Stimulated activated naive CD8-positive, alpha-beta T cell treated with anti-CD3 and anti-CD28 coated beads, Interleukin-15, Interleukin-2, amounts not matched to agents 100 ng/mL and 50 ng/mL, for 24 hours (primary cell): ENCODE measurements at regions not wholly inside any gene's neighbourhood (a gene's known extent, or its start where the extent isn't known, plus 50 kb on each side); places are given as distances from the start of the nearest gene placed in this dataset.
"Not testable (repeated sequence)": the region's sequence is repeated elsewhere in the genome, so short reads cannot be mapped to it uniquely, and the experiment has no call there.

Experiments
- H3K27ac Mint-ChIP-seq: one replicate; pipeline ENCODE4 v1.8.0; 2021; ENCODE audit warnings: mild to moderate bottlenecking, mixed read lengths
- H3K27me3 Mint-ChIP-seq: one replicate; pipeline ENCODE4 v1.8.0; 2021; ENCODE audit warnings: mixed read lengths
- H3K36me3 Mint-ChIP-seq: one replicate; pipeline ENCODE4 v1.8.0; 2021; ENCODE audit warnings: low read depth, mixed read lengths
- H3K4me1 Mint-ChIP-seq: one replicate; pipeline ENCODE4 v1.8.0; 2021; ENCODE audit warnings: low read depth, mixed read lengths
- H3K4me3 Mint-ChIP-seq: one replicate; pipeline ENCODE4 v1.8.0; 2021; ENCODE audit warnings: mild to moderate bottlenecking, mixed read lengths
- H3K9me3 Mint-ChIP-seq: one replicate; pipeline ENCODE4 v1.8.0; 2021; ENCODE audit warnings: mixed read lengths

DNA sequence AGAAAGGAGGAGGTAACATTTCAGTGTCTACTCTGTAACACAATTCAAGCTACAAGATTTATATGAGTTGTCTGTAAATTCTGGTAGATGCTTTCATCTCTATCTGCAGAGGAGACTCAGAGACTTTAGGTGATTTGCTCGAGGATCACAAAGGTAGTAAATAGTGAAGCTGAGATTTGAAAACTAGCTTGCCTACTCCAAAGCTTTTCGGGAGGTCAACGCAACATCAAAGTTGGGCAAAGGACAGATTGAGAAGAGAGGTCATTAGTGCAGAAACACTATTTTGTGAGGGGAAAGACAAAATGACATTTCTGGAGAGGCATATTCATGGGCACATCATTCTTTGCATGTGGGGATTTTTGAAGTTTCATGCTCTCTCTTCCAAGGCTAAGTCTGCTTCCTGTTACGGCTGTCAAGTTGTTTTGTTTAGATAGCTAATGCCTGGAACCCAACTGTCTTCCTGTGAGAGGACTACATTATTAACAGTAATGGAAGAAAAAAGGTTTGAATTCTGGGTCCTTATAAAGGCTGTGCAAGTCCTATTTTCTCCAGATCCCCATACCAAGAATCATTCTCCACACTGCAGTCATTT lies 413.5 kb upstream of the ZNF462 start:
- Mint-ChIP-seq H3K27me3 (no peaks in the 10 kb centered on the region), H3K27ac (no peak overlapping the region), H3K4me3 (no peak overlapping the region), H3K36me3 (no peaks in the 10 kb centered on the region), H3K4me1 (no peaks in the 10 kb centered on the region), H3K9me3 (peaks cover 6% of the 10 kb centered on the region)

DNA sequence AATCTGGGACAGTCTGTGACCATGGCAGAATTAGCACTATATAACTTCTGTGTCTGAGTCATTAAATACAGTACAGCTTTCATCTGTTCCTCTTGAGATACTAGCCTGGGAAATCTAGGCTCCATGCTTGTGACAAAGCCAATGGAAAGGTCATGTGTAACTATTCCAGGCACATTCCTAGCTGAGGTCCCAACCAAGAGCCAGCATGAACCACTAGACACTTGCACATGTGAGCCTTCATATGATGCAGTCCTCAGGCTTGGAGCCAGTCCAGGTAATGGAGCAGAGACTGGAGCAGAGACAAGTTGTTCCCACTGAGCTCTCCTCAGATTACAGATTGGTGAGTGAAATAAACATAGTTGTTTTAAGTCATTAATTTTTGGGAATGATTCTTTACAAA lies 412.4 kb upstream of the ZNF462 start:
- no peak overlapping the region for H3K27ac Mint-ChIP-seq
- no peaks in the 10 kb centered on the region for H3K4me1 Mint-ChIP-seq
- H3K27me3 Mint-ChIP-seq: no peaks in the 10 kb centered on the region
- no peak overlapping the region for H3K4me3 Mint-ChIP-seq
- no peaks in the 10 kb centered on the region for H3K36me3 Mint-ChIP-seq
- peaks cover 6% of the 10 kb centered on the region for H3K9me3 Mint-ChIP-seq

DNA sequence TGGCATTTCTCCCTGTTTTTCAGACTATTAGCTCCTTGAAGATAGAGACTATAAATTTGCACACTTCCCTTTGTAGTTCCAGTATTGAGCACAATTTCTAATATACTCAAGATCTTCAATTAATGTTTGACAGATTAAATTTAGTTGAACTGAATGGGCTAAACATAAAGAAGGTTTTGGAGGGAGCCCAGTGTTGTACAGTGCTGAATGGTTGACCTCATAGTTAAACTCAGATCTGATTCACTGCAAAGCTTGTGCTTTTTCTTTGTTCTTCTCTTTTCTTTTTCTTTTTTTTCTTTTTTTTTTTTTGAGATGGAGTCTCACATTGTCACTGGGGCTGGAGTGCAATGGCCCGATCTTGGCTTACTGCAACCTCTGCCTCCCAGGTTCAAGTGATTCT lies 411.7 kb upstream of the ZNF462 start:
- peaks cover 10% of the 10 kb centered on the region for H3K9me3 Mint-ChIP-seq
- no peaks in the 10 kb centered on the region for H3K27me3 Mint-ChIP-seq
- no peaks in the 10 kb centered on the region for H3K4me1 Mint-ChIP-seq
- no peak overlapping the region for H3K27ac Mint-ChIP-seq
- H3K36me3 Mint-ChIP-seq: no peaks in the 10 kb centered on the region
- no peak overlapping the region for H3K4me3 Mint-ChIP-seq

DNA sequence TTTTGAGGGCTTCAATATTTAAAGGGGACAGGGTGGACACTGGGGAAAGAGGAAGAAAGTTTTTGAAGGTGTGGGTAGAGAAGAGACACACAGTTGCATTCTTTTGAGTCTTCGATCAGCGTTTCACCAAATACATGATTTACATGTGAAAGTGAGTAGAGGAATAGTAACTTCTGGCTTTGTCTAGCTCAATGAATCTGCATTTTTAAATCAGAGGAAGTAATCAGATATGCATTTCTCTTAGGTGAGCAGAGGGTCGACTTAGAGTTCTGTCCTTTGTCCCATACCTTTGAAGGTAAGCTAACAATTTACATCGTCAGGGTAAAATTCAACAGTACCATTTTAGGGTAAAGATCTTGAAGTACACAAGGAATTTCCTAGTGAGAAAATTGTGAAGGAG lies 406.4 kb upstream of the ZNF462 start:
- Mint-ChIP-seq H3K9me3 (peaks cover 22% of the 10 kb centered on the region), H3K27me3 (no peaks in the 10 kb centered on the region), H3K27ac (no peak overlapping the region), H3K4me1 (no peaks in the 10 kb centered on the region), H3K4me3 (no peak overlapping the region), H3K36me3 (no peaks in the 10 kb centered on the region)

DNA sequence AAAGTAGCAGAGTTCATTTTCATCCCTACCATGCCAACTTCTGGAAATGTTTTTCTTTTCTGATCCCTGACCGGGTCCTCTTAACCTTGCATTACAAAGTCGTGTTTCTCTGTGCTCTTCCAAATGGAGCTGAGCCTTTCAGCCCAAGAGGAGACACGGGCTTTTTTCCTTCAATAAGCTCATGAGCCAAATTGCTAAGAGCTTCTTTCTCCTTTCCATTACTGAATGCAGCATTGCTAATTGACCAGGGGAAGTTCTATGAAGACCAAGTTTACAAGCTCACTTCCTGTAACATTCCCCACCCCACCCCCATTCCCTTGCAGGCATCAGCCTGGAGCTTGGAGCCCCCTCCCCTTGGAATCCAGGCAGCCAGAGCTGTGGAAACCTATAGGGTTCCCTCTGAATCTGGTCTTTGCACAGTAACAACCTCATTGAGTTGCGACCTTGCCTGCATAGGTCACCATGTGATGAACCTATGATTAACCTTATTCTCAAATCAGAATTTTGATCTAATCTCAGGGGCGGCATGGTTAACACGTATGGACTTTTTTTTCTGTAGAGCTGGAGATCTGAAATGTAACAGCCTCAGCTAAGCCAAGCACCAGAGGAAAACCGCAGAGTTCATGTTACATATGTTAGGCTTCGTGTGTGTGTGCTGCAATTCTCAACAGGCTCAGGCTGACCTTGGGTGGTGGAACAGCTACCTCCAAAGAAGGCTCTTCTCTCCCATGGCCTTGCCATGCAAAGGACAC lies 395.7 kb upstream of the ZNF462 start:
- Mint-ChIP-seq H3K27me3 (no peaks in the 10 kb centered on the region), H3K27ac (no peak overlapping the region), H3K36me3 (no peaks in the 10 kb centered on the region), H3K4me3 (no peak overlapping the region), H3K9me3 (peaks cover 15% of the 10 kb centered on the region), H3K4me1 (no peaks in the 10 kb centered on the region)

DNA sequence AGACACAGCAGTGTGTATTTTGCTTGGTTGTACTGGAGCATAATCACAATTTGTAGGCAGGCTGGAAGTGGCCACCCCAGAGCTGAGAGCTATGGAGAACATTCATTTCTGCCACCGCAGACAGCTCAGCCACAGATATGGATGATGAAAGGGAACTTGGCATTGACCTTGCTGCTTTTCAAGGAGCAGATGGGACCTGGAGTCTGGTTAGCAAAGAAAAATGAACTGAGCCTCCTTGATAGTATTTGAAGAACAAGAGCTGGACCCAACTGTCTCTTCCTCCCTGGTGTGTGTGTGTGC lies 395.2 kb upstream of the ZNF462 start:
- Mint-ChIP-seq H3K27me3 (no peaks in the 10 kb centered on the region), H3K27ac (no peak overlapping the region), H3K4me3 (no peak overlapping the region), H3K36me3 (no peaks in the 10 kb centered on the region), H3K9me3 (peaks cover 14% of the 10 kb centered on the region), H3K4me1 (no peaks in the 10 kb centered on the region)

DNA sequence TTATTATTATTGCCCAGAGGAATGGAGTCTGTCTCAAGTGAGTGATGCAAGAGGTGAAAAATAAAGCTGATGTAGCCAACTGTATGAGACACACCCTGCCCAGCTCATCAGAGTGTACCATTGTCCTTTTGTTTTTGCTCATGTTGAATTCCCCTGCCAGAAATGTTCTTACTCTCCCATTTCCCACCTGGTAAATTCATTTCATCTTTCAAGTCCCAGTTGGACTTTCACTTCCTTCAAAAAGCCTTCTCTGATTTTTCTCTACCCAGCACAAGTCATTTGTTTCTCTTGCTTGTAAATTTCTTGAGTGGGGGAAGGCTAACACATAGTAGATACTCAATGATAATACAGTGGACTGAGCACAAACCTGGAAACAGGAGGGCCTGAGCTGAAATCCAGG lies 394.5 kb upstream of the ZNF462 start:
- peaks cover 14% of the 10 kb centered on the region for H3K9me3 Mint-ChIP-seq
- no peaks in the 10 kb centered on the region for H3K4me1 Mint-ChIP-seq
- H3K27ac Mint-ChIP-seq: no peak overlapping the region
- no peak overlapping the region for H3K4me3 Mint-ChIP-seq
- H3K36me3 Mint-ChIP-seq: no peaks in the 10 kb centered on the region
- H3K27me3 Mint-ChIP-seq: no peaks in the 10 kb centered on the region

DNA sequence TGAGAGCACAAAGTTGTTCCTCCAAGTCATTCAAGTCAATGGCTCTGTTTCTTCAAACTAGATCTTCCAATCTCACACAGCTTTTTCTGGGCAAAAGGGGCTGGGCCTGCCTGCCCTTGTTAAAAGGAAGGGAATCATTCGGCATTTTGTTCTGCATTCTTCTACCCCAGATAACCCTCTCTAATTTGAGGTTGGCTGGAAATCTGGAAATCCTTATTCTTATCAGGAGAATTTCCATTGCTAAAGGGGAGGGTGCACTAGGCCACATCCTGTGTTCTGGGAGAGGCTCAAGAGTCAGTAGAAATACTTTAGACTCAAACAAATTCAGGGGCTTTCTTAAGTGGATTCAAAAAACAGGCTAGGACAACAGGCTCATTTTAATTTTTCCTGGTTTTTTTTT lies 384.7 kb upstream of the ZNF462 start:
- no peaks in the 10 kb centered on the region for H3K36me3 Mint-ChIP-seq

DNA sequence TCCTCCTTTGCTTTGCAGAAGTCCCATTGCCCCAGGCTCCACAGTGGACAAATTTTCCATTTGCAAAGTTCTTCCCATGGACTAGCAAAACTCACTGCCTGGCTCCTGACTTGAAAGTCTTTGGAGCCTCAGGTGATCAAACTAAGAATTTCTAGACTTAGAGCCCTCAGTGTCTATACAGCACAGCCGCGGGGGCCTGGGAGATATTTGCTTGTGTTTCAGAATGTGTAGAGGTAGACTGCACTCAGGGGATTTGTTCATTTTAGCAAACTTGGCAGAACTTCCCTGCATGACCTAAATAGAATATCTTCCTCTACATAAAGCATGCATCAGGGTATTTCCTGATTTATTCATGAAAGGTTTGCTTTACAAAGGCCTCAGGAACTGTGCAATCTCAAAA lies 384.2 kb upstream of the ZNF462 start:
- H3K36me3 Mint-ChIP-seq: no peaks in the 10 kb centered on the region
- H3K9me3 Mint-ChIP-seq: peaks cover 6% of the 10 kb centered on the region
- no peak overlapping the region for H3K4me3 Mint-ChIP-seq
- no peaks in the 10 kb centered on the region for H3K27me3 Mint-ChIP-seq
- H3K27ac Mint-ChIP-seq: no peak overlapping the region
- no peaks in the 10 kb centered on the region for H3K4me1 Mint-ChIP-seq

More for the DNA sequence above, 384.7 kb upstream of the ZNF462 start:
- H3K27me3 Mint-ChIP-seq: no peaks in the 10 kb centered on the region
- no peaks in the 10 kb centered on the region for H3K4me1 Mint-ChIP-seq
- H3K27ac Mint-ChIP-seq: no peak overlapping the region
- peaks cover 6% of the 10 kb centered on the region for H3K9me3 Mint-ChIP-seq
- H3K4me3 Mint-ChIP-seq: no peak overlapping the region

DNA sequence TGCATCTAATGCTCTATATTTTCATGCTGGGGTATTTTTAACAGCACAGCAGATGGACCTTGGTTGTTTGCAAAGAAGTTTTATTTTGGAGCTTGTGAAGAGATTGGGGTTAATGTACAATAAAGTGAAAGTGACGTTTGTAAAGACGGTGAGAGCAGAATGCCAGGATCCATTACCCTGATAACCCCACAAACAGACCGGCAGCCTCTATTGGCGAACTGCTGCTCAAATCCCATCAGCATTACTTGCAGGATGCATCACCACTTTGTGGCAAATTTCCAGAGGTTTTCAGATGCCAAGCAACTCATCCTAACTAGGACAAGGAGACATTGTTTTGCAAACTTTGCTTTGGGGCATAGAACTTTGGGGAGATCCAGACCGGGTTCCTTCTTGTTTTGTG lies 383.3 kb upstream of the ZNF462 start:
- H3K27ac Mint-ChIP-seq: no peak overlapping the region
- peaks cover 6% of the 10 kb centered on the region for H3K9me3 Mint-ChIP-seq
- H3K4me1 Mint-ChIP-seq: no peaks in the 10 kb centered on the region
- H3K36me3 Mint-ChIP-seq: no peaks in the 10 kb centered on the region
- H3K27me3 Mint-ChIP-seq: no peaks in the 10 kb centered on the region
- H3K4me3 Mint-ChIP-seq: no peak overlapping the region

DNA sequence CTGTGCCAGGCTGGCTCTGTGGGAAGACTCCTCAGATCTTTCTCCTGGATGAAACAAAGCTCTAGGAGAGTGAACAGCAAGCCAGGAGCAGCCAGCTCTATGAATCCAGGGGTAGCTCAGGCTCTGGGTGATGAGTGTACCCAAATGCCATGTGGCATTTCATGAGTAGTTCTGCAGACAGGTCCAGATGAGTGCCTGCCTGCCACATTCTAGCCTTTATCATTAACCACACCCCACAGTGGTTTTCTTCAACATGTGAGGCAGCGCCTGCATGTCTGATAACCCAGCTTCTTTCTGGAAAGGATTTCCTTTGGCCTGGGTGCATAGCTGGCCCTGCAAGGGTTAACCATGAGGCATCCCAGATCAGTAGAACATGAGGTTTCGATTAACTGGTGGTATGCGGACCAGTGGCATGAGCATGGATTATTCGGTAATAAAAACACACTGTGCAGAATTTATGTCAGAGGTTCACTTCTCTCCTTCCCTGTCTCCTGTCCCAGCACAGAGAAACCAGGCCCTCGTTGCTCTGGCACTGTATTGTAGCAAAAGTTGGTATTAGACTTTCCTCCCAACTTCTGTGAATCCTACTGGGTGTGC lies 381.9 kb upstream of the ZNF462 start:
- Mint-ChIP-seq H3K9me3 (peaks cover 5% of the 10 kb centered on the region), H3K27ac (no peak overlapping the region), H3K4me3 (no peak overlapping the region), H3K27me3 (no peaks in the 10 kb centered on the region), H3K36me3 (no peaks in the 10 kb centered on the region), H3K4me1 (no peaks in the 10 kb centered on the region)

DNA sequence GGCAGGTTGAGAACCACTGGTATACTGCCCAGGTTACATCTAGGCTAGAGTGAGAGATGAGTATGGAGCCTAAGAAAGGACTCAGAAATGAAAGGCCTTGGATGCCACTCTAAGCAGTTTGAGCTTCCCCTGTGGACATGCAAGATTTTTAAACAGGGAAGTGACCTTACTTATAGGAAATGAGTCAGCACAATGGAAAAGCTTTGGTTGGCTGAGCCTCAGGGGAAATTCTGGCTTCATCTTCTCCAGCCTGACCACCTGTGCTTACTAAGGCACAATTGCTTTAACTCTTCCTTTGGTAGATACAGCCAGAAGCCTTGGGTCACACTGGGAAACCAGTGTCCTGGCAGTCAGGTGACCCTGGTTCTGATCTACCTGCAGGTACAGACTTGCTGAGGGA lies 380.2 kb upstream of the ZNF462 start:
- Mint-ChIP-seq H3K4me3 (no peak overlapping the region), H3K4me1 (no peaks in the 10 kb centered on the region), H3K27me3 (no peaks in the 10 kb centered on the region), H3K9me3 (peaks cover 7% of the 10 kb centered on the region), H3K27ac (no peak overlapping the region), H3K36me3 (no peaks in the 10 kb centered on the region)

DNA sequence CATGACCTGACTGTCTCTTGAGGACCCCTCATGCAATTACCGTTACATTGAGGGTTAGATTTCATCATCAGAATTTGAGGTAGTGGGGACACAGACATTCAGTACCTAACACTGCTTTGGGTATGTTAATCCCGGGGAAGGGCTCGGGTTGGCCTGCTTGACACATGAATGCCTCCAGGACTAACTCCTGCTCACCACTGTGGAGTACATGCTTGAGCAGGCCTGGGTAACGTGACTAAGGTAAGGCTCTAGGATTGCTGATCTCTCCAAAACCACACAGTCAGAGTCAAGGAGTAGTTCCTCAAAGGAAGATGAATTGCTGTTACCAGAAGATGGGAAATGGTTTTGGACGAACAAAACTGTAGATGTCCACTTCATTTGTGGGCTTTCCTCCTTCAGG lies 376.3 kb upstream of the ZNF462 start:
- H3K36me3 Mint-ChIP-seq: no peaks in the 10 kb centered on the region

DNA sequence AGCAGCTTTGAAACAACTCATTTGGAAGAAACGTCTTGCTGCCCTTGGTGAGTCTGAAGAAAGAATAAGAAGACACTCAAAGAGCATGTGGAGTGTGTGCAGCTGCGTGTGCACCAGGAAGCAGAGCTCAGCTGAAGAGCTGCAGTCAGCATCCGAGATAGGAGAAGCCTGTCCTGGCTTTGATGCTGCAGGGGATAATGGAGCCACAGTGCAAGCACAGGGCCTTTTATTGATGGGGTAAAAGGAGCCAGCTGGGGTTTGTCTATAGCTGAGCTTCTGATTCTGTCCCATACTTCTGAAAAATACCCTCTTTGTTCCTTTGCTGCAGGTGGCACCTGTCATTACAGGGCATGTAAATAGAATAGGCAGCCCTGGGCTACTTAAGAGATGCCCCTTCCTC lies 375.7 kb upstream of the ZNF462 start:
- peaks cover 10% of the 10 kb centered on the region for H3K9me3 Mint-ChIP-seq
- no peaks in the 10 kb centered on the region for H3K27me3 Mint-ChIP-seq

More for the DNA sequence above, 376.3 kb upstream of the ZNF462 start:
- Mint-ChIP-seq H3K27ac (no peak overlapping the region), H3K4me3 (no peak overlapping the region), H3K9me3 (peaks cover 10% of the 10 kb centered on the region), H3K4me1 (no peaks in the 10 kb centered on the region), H3K27me3 (no peaks in the 10 kb centered on the region)

DNA sequence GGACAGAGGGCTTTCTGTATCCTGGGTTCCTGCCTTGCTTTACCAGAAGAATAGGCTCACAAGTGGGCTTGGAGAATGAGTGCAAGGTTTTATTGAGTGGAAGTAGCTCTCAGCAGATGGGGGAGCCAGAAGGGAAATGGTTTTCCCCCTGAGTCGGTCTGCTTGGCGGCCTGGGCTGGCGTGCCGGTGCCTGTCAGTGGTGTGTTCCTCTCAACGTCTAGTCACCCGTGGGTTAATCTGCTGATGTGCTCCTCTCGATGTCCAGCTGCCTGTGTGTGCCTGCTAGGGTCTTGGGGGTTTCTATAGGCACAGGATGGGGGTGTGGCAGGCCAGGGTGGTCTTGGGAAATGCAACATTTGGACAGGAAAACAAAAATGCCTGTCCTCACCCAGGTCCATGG lies 370.8 kb upstream of the ZNF462 start:
- not testable (repeated sequence) for H3K4me3 Mint-ChIP-seq

More for the DNA sequence above, 375.7 kb upstream of the ZNF462 start:
- Mint-ChIP-seq H3K36me3 (no peaks in the 10 kb centered on the region), H3K4me3 (no peak overlapping the region), H3K27ac (no peak overlapping the region), H3K4me1 (no peaks in the 10 kb centered on the region)

DNA sequence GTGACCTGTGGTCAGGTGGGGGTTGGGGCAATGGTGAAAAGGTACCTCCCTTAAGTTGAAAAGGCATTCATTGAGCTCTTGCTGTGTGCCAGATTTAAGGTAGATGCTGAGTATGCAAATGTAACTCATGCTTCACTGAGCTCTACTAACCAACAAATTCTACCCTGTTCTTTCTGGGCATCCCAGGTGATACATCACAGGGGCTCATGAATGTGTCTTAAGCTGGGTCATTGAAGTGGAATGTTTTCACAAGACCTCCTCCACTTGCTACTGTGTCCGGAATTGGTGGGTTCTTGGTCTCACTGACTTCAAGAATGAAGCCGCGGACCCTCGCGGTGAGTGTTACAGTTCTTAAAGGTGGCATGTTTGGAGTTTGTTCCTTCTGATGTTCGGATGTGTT lies 362.8 kb upstream of the ZNF462 start:
- peaks cover 11% of the 10 kb centered on the region for H3K9me3 Mint-ChIP-seq
- H3K36me3 Mint-ChIP-seq: no peaks in the 10 kb centered on the region
- H3K27ac Mint-ChIP-seq: no peak overlapping the region
- H3K4me1 Mint-ChIP-seq: no peaks in the 10 kb centered on the region
- no peak overlapping the region for H3K4me3 Mint-ChIP-seq
- H3K27me3 Mint-ChIP-seq: no peaks in the 10 kb centered on the region

More for the DNA sequence above, 370.8 kb upstream of the ZNF462 start:
- not testable (repeated sequence) for H3K4me1 Mint-ChIP-seq, H3K27ac Mint-ChIP-seq, H3K36me3 Mint-ChIP-seq, H3K9me3 Mint-ChIP-seq, H3K27me3 Mint-ChIP-seq
